Muscle of leg (tissue), 3 donors: ENCODE measurements at regions not wholly inside any gene's neighbourhood (a gene's known extent, or its start where the extent isn't known, plus 50 kb on each side); places are given as distances from the start of the nearest gene placed in this dataset.

ENCODE experiments used
- DNase-seq: peaks from one replicate; pipeline ENCODE4 v3.0.0; 2013
- H3K27ac ChIP-seq: one replicate; pipeline ENCODE4 v1.5.1; 2013; ENCODE audit warnings: mild to moderate bottlenecking, low read length, control low read depth
- H3K27me3 ChIP-seq: one replicate; pipeline ENCODE4 v1.6.1; 2013; ENCODE audit warnings: low read length; ENCODE audit not compliant: control insufficient read depth, insufficient read depth
- H3K36me3 ChIP-seq: one replicate; pipeline ENCODE4 v1.6.1; 2013; ENCODE audit warnings: low read length; ENCODE audit not compliant: control insufficient read depth, insufficient read depth
- H3K4me1 ChIP-seq: one replicate; pipeline ENCODE4 v1.6.1; 2013; ENCODE audit warnings: low read length; ENCODE audit not compliant: control insufficient read depth, insufficient read depth
- H3K4me3 ChIP-seq: one replicate; pipeline ENCODE4 v1.5.1; 2013; ENCODE audit warnings: low read length, control low read depth
- H3K9me3 ChIP-seq: replicated peaks from 2 replicates; pipeline ENCODE4 v1.6.1; 2013; ENCODE audit warnings: low read depth, low read length; ENCODE audit not compliant: control insufficient read depth
- WGBS: methylation state at CpG from one replicate; pipeline ENCODE4 v1.1.5; 2013; ENCODE audit warnings: missing lambda C conversion rate; ENCODE audit not compliant: insufficient coverage; 5-methylcytosine and 5-hydroxymethylcytosine counted together

GRCh38 chr2:101610750-101611315 is 86.7 kb upstream of the MAP4K4 start:
- Histone ChIP-seq H3K4me1 (peaks cover 10% of the 10 kb centered on the region), H3K27ac (no peak overlapping the region), H3K9me3 (no peaks in the 10 kb centered on the region), H3K4me3 (no peak overlapping the region), H3K27me3 (peaks cover 2% of the 10 kb centered on the region), H3K36me3 (no peaks in the 10 kb centered on the region)
- WGBS, result 80% methylated on average over 1 of the region's 3 CpGs
- no peak for DNase-seq

DNA sequence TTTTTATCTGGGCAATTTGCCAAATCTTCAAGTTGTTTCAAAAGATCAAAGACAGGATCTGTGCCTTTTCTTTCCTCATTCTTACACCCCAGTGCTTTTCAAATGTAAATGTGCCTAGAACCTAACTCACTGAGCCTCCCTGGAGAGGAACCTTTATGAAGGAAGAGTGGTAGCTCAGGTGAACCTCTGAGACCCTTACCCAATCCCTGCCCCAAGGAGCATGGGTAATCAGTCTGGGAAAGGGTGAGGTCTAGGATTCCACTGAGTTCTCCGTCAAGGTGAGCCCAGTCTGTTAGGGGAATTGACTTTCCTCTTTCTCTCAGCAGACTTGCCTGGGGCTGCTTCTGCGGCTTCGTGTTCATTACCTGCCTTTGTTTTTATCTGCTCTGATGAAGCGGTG is 88.1 kb upstream of the MAP4K4 start:
- 60% methylated on average over 1 of the region's 4 CpGs for WGBS

GRCh38 chr2:101608408-101609310 is 88.8 kb upstream of the MAP4K4 start:
- Histone ChIP-seq H3K27me3 (peaks cover 2% of the 10 kb centered on the region), H3K36me3 (no peaks in the 10 kb centered on the region), H3K4me3 (no peak overlapping the region), H3K4me1 (peaks cover 7% of the 10 kb centered on the region), H3K27ac (no peak overlapping the region), H3K9me3 (no peaks in the 10 kb centered on the region)
- no peak for DNase-seq
- 80% methylated on average over 3 of the region's 4 CpGs for WGBS

More for the DNA sequence above, 88.1 kb upstream of the MAP4K4 start:
- DNase-seq, result no peak
- H3K4me1 ChIP-seq, result peaks cover 7% of the 10 kb centered on the region
- no peaks in the 10 kb centered on the region for H3K36me3 ChIP-seq
- peaks cover 2% of the 10 kb centered on the region for H3K27me3 ChIP-seq
- no peaks in the 10 kb centered on the region for H3K9me3 ChIP-seq
- no peak overlapping the region for H3K4me3 ChIP-seq
- H3K27ac ChIP-seq, result no peak overlapping the region

GRCh38 chr2:101597347-101597944 is 100.1 kb upstream of the MAP4K4 start:
- peak; percentile 92 for DNase-seq
- Histone ChIP-seq H3K9me3 (no peaks in the 10 kb centered on the region), H3K4me1 (peaks cover 9% of the 10 kb centered on the region), H3K4me3 (no peak overlapping the region), H3K36me3 (no peaks in the 10 kb centered on the region), H3K27me3 (no peaks in the 10 kb centered on the region), H3K27ac (no peak overlapping the region)
- WGBS, result 92% methylated on average over 2 of the region's 4 CpGs

GRCh38 chr2:101596333-101596732 is 101.2 kb upstream of the MAP4K4 start:
- Histone ChIP-seq H3K27me3 (no peaks in the 10 kb centered on the region), H3K27ac (no peak overlapping the region), H3K4me1 (peaks cover 9% of the 10 kb centered on the region), H3K9me3 (no peaks in the 10 kb centered on the region), H3K4me3 (no peak overlapping the region), H3K36me3 (no peaks in the 10 kb centered on the region)
- no peak for DNase-seq
- 67% methylated on average over 1 of the region's 4 CpGs for WGBS

GRCh38 chr2:101587251-101587650 is 110.3 kb upstream of the MAP4K4 start:
- Histone ChIP-seq H3K4me1 (no peaks in the 10 kb centered on the region), H3K36me3 (no peaks in the 10 kb centered on the region), H3K4me3 (no peak overlapping the region), H3K27ac (no peak overlapping the region), H3K9me3 (peaks cover 3% of the 10 kb centered on the region), H3K27me3 (no peaks in the 10 kb centered on the region)
- no peak for DNase-seq
- WGBS, result no CpG with 5 or more reads among the region's 3 CpGs

DNA sequence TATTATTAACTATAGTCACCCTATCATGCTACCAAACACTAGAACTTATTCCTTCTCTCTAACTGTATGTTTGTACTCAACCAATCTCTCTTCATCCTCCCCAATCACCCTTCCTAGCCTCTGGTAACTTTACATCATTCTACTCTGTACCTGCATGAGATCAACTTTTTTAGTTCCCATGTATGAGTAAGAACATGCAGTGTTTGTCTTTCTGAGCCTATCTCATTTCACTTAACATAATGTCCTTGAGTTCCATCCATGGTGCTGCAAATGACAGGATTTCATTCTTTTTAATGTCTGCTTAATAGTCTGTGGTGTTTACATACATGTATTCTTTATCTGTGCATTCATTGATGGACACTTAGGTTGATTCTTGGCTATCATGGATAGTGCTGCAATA is 108.9 kb upstream of the RFX8 start:
- Histone ChIP-seq H3K36me3 (no peaks in the 10 kb centered on the region), H3K4me3 (no peak overlapping the region), H3K9me3 (no peaks in the 10 kb centered on the region), H3K27me3 (no peaks in the 10 kb centered on the region), H3K27ac (no peak overlapping the region), H3K4me1 (no peaks in the 10 kb centered on the region)
- no peak for DNase-seq

DNA sequence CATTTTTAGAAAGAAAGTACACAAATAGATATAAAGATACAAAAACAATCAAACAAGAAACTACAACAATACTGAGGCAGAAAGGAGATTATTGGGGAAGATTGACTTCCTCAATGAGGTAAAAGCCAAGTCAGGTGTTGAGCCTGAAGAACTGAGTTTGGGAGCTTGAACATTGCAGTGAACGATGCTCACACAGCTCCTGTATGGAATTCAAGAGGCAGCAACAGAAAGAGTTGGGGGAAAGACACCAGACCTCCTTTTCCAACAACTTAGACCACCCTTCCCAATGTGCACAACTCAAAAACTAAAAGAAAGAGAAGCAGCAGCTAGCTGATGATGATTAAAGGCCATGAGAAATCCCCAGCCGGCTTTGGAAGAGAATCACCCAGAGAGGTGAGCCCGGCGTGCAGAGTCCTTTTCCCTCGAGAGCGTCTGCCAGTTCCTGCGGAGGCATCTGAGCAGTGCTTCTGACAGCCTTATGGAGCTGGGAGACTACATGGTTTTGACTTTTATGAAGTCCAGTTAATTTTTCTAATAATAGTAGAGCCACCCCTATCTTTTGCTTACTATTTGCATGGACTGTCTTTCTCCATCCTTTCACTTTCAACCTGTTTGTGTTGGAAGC is 106.9 kb upstream of the RFX8 start:
- 90% methylated on average over 2 of the region's 7 CpGs for WGBS
- H3K36me3 ChIP-seq, result no peaks in the 10 kb centered on the region
- no peak overlapping the region for H3K4me3 ChIP-seq
- DNase-seq, result no peak
- no peak overlapping the region for H3K27ac ChIP-seq
- H3K9me3 ChIP-seq, result no peaks in the 10 kb centered on the region
- H3K27me3 ChIP-seq, result no peaks in the 10 kb centered on the region
- no peaks in the 10 kb centered on the region for H3K4me1 ChIP-seq

DNA sequence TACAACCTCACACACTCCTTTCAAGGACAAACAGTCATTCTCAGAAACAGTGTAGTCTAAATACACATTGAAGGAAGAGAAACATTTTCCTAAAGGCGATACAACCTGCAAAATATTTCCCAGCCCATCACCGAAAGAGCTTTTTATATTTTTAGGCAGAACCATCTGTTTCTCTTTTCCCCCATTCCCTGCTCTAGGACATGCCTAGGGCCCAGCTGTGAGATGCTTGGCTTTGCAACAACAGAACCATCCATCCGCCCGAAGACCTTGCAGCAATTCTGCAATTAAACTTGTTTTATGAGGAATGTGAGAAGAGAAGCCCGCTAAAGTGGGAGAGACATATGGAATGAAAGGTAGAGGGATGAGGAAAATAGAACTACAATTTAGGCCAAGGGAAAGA is 105.6 kb upstream of the RFX8 start:
- Histone ChIP-seq H3K4me1 (no peaks in the 10 kb centered on the region), H3K27ac (no peak overlapping the region), H3K36me3 (no peaks in the 10 kb centered on the region), H3K27me3 (no peaks in the 10 kb centered on the region), H3K4me3 (no peak overlapping the region), H3K9me3 (no peaks in the 10 kb centered on the region)
- 72% methylated on average over 3 of the region's 5 CpGs for WGBS
- DNase-seq, result no peak

DNA sequence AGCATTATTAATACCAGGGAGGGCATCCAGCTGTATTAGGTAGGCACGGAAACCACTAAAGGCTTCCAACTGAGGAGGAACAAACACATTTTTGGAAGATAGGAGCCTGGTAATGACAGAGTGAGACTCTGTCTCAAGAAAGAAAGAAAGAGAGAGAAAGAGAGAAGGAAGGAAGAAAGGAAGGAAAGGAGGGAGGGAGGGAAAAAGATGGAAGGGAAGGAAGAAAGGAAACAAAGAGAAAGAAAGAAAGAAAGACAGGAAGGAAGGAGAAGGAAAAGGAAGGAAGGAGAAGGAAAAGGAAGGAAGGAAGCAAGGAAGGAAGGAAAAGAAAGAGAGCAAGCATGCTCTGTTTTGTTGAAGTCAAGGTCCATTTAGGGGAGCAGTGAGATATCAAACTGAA is 103.8 kb upstream of the RFX8 start:
- DNase-seq, result no peak
- H3K9me3 ChIP-seq, result no peaks in the 10 kb centered on the region
- H3K4me1 ChIP-seq, result no peaks in the 10 kb centered on the region
- H3K4me3 ChIP-seq, result no peak overlapping the region
- H3K27ac ChIP-seq, result no peak overlapping the region
- WGBS, result 80% methylated on average over 1 of the region's 1 CpG
- no peaks in the 10 kb centered on the region for H3K36me3 ChIP-seq
- H3K27me3 ChIP-seq, result no peaks in the 10 kb centered on the region
